Central memory CD8-positive, alpha-beta T cell (primary cell): ENCODE measurements at regions not wholly inside any gene's neighbourhood (a gene's known extent, or its start where the extent isn't known, plus 50 kb on each side); places are given as distances from the start of the nearest gene placed in this dataset.

Experiments used
- ATAC-seq: fragments of 150-1000 bp; cut with Tn5 transposase; replicated peaks from 2 replicates; pipeline ENCODE4 v1.10.0; 2022; ENCODE audit warnings: mild to moderate bottlenecking, moderate FRiP score, moderate number of reproducible peaks; ENCODE audit not compliant: poor library complexity, severe bottlenecking; ENCODE audit errors: extremely low read depth
- DNase-seq, 2 donors: peaks; one replicate each; pipeline ENCODE4 v3.0.0; 2021; ENCODE audit warnings: low spot score in 2 of 2
- H3K27ac Mint-ChIP-seq: one replicate; pipeline ENCODE4 v1.8.0; 2022; ENCODE audit warnings: low read depth, mild to moderate bottlenecking, moderate library complexity, mixed read lengths
- H3K27me3 Mint-ChIP-seq: one replicate; pipeline ENCODE4 v1.8.0; 2022; ENCODE audit warnings: mixed read lengths
- H3K36me3 Mint-ChIP-seq: one replicate; pipeline ENCODE4 v1.8.0; 2022; ENCODE audit warnings: mild to moderate bottlenecking, moderate library complexity, mixed read lengths; ENCODE audit not compliant: insufficient read depth
- H3K4me1 Mint-ChIP-seq: one replicate; pipeline ENCODE4 v1.8.0; 2022; ENCODE audit warnings: mixed read lengths
- H3K4me3 Mint-ChIP-seq: one replicate; pipeline ENCODE4 v1.8.0; 2022; ENCODE audit warnings: mild to moderate bottlenecking, moderate library complexity, mixed read lengths
- H3K9me3 Mint-ChIP-seq: one replicate; pipeline ENCODE4 v1.8.0; 2022; ENCODE audit warnings: mixed read lengths

DNA sequence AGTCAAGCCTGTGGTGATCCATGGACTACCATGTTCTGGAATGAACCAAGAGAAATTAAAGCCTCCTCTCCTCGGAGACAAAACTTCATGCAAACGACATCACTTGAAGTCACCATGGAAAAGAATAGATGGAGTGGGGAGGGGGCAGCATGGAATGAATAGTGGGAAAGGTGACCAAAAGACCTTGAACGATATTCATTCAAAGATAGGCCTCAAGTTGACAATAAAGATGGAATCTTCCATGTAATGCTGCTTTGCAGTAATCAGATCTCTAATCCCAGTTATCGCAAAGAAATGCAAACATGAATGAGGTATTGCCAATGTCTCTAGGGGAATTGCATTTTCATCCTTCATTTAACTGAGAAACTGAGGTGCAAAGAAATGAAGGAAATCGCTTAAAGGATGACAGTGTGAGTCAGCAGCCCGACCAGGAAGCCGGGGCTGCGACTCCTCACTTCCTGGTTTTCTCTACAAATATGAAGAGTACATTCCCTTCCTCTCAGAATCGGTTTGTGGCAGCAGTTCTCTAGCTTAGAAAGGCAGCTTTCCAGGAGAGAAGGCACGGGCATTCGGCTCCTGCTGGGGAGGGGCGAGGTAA is 65.6 kb upstream of the RREB1 start:
- no peak for DNase-seq
- H3K27ac Mint-ChIP-seq: no peak overlapping the region
- H3K36me3 Mint-ChIP-seq: no peaks in the 10 kb centered on the region
- H3K9me3 Mint-ChIP-seq: no peaks in the 10 kb centered on the region
- no peak overlapping the region for H3K4me3 Mint-ChIP-seq
- ATAC-seq: no peak
- H3K4me1 Mint-ChIP-seq: no peaks in the 10 kb centered on the region
- no peaks in the 10 kb centered on the region for H3K27me3 Mint-ChIP-seq

DNA sequence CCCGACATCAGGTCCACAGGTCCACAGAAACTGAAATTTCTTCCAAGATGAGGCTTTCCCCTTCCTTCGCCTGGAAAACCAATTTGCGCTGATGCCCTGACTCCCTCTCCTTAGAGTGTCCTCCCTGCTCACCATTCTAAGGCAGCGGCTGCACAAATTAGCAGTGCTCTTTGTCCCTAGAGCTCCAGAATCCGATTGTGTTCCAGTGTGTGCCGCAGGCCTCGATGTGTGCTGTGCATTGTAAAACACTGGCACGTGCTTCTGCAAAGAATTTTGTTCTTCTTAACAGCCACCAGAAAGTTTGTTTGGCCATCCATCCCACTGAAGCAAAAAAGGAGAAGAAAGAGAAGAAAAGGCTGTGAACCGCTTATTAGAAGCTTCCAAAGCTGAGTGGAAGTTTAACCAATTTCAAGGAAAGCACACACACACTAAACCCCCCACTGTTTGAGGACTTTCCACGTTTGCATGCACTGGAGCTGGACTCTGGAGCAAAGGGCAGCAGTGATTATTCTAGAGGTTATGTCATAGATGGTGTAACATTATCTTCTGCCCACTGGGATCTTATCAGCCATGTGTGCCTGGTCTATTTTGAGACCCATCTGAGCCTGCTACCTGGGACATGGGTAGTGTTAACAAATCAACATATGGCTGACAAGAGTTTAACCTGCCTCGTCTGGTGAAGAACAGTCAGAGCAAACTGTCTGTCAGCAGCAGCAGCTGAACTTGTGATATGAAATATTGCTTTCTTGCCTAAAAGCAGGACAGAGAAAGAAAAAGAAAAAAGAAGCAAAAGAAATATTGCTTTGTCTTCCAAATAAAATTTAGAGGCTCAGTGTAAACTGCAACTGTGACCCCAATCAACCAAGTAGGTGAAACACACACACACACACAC is 64.9 kb upstream of the RREB1 start:
- Mint-ChIP-seq H3K4me3 (no peak overlapping the region), H3K9me3 (no peaks in the 10 kb centered on the region), H3K36me3 (no peaks in the 10 kb centered on the region), H3K4me1 (no peaks in the 10 kb centered on the region), H3K27ac (no peak overlapping the region), H3K27me3 (no peaks in the 10 kb centered on the region)
- DNase-seq (no peak), ATAC-seq (no peak)

DNA sequence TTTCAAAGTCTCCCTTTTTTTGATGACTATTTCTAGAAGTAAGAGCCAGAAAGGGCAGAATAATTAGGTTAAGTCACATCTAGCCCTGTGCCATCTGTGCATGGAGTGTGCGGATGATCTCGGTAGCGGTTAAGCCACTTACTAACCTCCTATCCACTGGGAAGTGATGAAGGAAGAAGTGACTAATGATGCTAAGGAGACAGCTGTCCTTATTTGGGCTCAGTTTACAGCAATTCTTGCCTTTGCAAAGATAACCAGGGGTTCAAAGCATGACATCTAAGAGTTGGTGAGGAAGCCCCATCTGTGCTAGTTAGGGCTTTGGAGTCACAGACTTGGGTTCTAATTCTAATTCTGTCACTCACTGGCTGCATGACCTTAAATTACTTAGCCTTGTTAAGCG is 62.4 kb upstream of the RREB1 start:
- no peaks in the 10 kb centered on the region for H3K27me3 Mint-ChIP-seq
- H3K4me3 Mint-ChIP-seq: no peak overlapping the region
- H3K27ac Mint-ChIP-seq: no peak overlapping the region
- H3K4me1 Mint-ChIP-seq: no peaks in the 10 kb centered on the region
- H3K9me3 Mint-ChIP-seq: no peaks in the 10 kb centered on the region
- no peaks in the 10 kb centered on the region for H3K36me3 Mint-ChIP-seq
- ATAC-seq (no peak), DNase-seq (no peak)

DNA sequence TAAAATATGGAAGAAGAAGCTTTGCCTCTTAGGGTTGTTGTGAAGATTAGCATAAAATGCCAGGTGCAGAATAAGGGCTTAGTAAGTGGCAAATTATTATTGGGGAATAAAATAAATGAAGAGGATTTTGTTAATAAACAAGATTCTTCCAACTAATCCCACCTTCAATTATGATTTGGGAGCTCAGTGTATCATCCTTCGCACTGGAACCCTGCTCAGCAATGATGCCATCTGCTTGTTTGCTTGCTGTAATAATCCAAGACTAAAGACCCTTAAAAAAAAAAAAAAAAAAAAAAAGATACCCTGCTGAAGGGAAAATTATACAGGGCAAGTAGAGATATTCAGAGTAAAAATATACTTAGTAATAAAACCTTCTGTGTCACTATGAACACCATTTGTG is 62.0 kb upstream of the RREB1 start:
- H3K27me3 Mint-ChIP-seq: no peaks in the 10 kb centered on the region
- H3K27ac Mint-ChIP-seq: no peak overlapping the region
- no peaks in the 10 kb centered on the region for H3K4me1 Mint-ChIP-seq
- no peaks in the 10 kb centered on the region for H3K36me3 Mint-ChIP-seq
- H3K9me3 Mint-ChIP-seq: no peaks in the 10 kb centered on the region
- DNase-seq: no peak
- ATAC-seq: no peak
- H3K4me3 Mint-ChIP-seq: no peak overlapping the region

DNA sequence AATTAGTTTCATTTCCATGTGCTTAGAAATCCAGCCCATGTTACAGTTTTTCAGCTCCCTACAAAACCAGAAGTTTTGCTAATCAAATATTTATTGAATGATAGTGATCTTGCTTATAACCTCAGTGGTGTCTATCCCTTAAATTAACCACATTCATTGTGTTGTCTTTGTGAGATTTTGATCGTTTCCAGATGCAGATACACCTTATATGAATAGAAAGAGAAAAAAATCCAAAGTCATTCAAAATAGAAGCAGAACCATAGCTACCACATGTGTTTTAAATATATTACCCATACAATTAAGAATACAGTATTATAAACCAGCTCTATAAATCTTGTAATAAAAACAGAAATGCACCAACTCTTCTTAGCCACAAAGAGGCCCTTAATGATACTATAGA is 60.6 kb upstream of the RREB1 start:
- no peak for DNase-seq
- Mint-ChIP-seq H3K9me3 (no peaks in the 10 kb centered on the region), H3K4me3 (no peak overlapping the region), H3K27me3 (no peaks in the 10 kb centered on the region), H3K36me3 (no peaks in the 10 kb centered on the region), H3K27ac (no peak overlapping the region), H3K4me1 (no peaks in the 10 kb centered on the region)
- no peak for ATAC-seq

DNA sequence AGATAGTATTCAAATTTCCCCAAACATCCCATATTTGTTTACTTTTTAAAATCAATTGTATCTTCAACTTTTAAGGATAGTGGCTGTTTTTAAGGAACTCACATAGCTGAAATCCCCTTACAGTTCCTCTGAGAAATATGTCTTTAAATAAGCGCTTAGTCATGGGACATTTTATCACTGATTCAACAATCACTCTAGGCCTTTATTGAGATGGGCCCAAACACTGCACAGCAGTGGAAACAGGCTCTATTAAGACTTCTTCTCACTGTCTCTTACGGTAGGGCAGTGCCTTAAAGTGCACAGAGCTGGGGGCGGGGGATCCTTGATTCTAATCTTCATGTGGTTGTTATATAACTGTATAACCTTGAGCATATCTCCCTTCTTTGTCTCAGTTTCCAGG is 59.8 kb upstream of the RREB1 start:
- ATAC-seq: no peak
- Mint-ChIP-seq H3K4me1 (no peaks in the 10 kb centered on the region), H3K27me3 (no peaks in the 10 kb centered on the region), H3K36me3 (no peaks in the 10 kb centered on the region), H3K27ac (no peak overlapping the region), H3K9me3 (no peaks in the 10 kb centered on the region), H3K4me3 (no peak overlapping the region)
- DNase-seq: no peak

DNA sequence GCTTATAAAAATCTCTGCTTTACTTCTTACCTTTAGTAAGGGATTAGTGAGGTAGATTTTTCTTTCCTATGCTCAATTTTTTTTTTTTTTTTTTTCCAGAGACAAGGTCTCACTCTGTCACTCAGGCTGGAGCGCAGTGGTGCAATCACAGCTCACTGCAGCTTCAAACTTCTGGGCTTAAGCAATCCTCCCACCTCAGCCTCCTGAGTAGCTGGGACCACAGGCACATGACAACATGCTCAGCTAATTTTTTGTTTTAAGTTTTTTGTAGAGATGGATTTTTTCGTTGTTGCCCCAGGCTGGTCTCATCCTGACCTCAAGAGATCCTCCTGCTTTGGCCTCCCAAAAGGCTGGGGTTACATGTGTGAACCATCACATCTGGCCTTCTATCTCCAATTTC is 58.9 kb upstream of the RREB1 start:
- Mint-ChIP-seq H3K4me3 (no peak overlapping the region), H3K27me3 (no peaks in the 10 kb centered on the region), H3K36me3 (no peaks in the 10 kb centered on the region), H3K9me3 (no peaks in the 10 kb centered on the region), H3K27ac (no peak overlapping the region), H3K4me1 (no peaks in the 10 kb centered on the region)
- DNase-seq (no peak), ATAC-seq (no peak)

DNA sequence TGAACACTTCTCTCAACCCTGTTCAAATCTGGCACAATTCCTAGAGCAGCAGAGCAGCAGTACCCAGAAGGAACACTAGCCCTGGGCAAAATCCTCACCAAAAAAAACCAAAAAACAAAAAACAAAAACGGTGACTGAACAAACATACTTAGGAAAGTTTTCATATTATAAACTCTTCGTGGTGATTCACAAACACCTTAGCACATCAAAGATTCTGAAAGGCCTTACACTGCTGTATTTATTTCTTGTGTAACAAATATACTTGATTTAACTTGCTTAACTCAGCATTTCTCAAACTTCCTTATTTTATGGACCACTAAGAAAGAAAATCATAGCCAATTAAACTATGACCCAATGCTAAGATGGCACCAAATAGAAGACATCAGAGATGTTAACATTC is 57.8 kb upstream of the RREB1 start:
- H3K27ac Mint-ChIP-seq: no peak overlapping the region
- no peaks in the 10 kb centered on the region for H3K4me1 Mint-ChIP-seq
- DNase-seq (no peak), ATAC-seq (no peak)
- no peaks in the 10 kb centered on the region for H3K9me3 Mint-ChIP-seq
- no peak overlapping the region for H3K4me3 Mint-ChIP-seq
- H3K27me3 Mint-ChIP-seq: no peaks in the 10 kb centered on the region
- no peaks in the 10 kb centered on the region for H3K36me3 Mint-ChIP-seq

DNA sequence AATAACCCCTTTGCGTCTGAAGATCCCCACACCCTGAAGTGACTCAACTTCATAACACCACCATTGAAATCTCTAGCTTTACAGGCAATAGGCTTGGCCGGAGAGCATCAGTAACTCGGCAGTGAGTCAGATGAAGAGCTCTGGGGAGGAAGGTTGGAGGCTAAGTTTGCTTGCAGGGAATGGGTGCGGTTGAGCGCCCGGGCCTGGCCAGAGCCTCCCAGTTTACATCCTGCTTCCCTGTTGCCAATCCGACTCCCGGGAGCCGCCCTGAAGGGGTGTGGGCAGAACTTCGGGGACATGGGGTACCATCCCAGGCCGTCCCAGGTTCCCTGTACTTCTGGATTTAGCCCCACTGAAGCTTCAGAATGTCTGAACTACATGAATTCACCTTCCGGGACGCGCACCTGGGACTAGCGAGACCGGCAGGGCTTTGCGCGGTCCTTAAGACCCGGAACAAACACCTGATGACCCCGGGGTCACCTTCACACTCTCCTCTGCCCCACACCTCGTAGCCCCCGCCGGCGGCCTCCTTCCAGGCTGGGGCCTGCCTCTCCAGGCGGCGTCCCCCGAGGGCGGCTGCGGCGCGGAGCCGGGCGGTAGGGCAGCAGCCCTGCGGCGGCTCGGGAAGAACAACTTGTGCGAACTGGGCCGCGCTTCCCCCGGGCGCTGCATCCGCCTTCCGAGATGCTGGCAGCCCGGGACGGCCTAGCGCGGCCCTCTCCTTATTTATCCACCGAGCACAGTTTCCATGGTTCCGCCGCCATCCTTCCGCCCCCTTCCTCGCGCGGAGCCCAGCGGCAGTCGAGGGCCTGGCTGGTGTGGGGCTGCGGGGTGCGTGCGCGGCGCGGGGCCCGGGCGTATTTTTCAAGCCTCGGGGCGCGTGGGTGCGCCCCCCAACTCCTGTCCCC is 56.6 kb upstream of the RREB1 start:
- Mint-ChIP-seq H3K27me3 (no peaks in the 10 kb centered on the region), H3K4me3 (peak overlapping the region; percentile 68)

DNA sequence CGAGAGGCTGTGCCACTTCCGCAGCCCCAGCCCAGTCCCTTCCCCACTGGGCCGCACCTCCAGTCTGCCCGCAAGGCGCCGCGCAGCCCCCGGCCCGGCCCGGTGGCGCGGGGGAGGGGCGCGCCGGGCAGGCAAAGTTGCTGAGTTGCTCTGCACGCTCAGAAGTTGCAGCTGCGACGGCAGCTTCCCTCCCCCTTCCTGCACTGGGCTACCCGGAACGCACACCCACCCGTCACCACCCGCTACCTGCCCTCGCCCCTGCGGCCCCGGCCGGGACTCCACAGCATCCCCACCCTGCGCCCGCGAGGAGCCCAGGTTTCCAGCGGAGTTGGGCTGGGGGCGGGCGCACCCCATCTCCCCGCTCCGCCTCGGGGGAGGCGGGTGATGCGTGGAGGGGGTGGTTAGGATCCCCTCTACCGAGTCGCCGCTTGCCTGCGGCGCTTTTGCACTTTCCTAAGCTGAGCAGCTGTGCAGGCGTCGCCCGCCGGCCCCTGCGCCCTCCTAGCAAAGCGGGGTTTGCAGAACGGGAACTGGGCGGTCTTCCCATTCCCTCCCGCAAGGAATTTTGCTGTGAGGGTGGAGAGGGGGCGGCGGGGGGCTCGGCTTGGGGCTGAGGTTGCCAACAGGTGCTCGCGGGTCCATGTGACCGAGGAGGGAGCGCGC is 55.9 kb upstream of the RREB1 start:
- Mint-ChIP-seq H3K9me3 (no peaks in the 10 kb centered on the region), H3K4me3 (peak overlapping the region; percentile 68), H3K27ac (no peak overlapping the region), H3K4me1 (no peaks in the 10 kb centered on the region), H3K36me3 (peaks cover 2% of the 10 kb centered on the region), H3K27me3 (no peaks in the 10 kb centered on the region)
- ATAC-seq (peak; percentile 75), DNase-seq (peak in 1 of 2 donors; percentile 22)

More for the DNA sequence above, 56.6 kb upstream of the RREB1 start:
- H3K4me1 Mint-ChIP-seq: no peaks in the 10 kb centered on the region
- H3K9me3 Mint-ChIP-seq: no peaks in the 10 kb centered on the region
- H3K36me3 Mint-ChIP-seq: peaks cover 2% of the 10 kb centered on the region
- ATAC-seq: peak; percentile 65
- peak in 1 of 2 donors; percentile 21 for DNase-seq
- no peak overlapping the region for H3K27ac Mint-ChIP-seq

DNA sequence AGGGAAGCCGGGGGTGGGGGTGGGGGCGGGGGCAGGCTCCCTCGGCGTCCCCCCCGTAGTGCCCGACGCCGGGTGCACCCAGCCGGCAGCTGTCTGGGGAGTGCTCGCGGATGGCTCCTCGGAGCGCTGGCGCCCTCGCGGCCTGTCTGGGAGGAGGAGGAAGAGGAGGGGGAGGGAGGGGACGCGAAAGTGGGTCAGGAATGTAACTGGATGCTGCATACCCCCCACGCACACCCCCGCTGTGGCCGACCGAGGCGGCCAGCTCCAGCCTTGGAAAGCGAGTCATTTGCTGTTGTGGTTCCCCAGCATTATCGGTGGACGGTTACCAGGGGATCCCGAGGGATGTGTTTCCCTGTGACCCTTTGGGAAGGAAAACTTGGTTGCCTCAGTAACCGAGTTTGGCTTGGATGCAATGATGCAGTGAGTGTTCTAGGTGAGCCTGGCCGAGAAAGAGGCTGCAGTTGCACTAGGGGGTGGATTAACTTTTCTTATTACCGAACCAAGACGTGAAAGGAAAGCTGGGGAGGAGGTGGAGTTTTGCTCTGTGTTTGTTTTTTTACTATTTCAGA is 55.2 kb upstream of the RREB1 start:
- Mint-ChIP-seq H3K9me3 (no peaks in the 10 kb centered on the region), H3K36me3 (peaks cover 2% of the 10 kb centered on the region), H3K4me3 (peak overlapping the region; percentile 68), H3K27ac (no peak overlapping the region), H3K4me1 (no peaks in the 10 kb centered on the region), H3K27me3 (no peaks in the 10 kb centered on the region)
- ATAC-seq (no peak), DNase-seq (no peak)
